ENCODE measurements at regions not wholly inside any gene's neighbourhood (a gene's known extent, or its start where the extent isn't known, plus 50 kb on each side); places are given as distances from the start of the nearest gene placed in this dataset.

DNA sequence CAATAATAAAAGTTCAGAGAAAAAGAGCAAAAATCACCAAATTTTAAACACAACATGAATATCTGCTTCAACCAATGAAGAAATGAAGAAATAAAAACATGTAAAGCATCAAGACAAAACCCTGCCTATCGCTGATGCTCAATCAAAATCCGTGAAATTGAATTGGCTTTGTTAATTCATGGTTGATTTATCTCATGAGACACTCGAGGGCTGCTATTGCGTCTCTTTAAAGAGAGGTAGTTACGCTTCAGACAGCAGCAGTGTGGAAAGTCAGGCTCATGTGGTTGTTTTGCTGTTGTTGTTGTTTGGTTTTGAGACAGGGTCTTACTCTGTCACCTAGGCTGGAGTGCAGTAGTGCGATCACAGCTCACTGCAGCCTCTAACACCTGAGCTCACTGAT is 65.5 kb upstream of the RGS7 start:
- H3K4me3 ChIP-seq (ENCODE audit: low read depth in 1 of 3, low read length in 3 of 3): no peak overlapping the region
- H3K4me1 ChIP-seq (ENCODE audit: control insufficient read depth in 4 of 4, insufficient read depth in 4 of 4, low read length in 3 of 4): peaks cover 3 to 10% (median 7%) of the 10 kb centered on the region in 4 donors
- WGBS: 86% methylated on average over 6 of the region's 6 CpGs
- peaks cover 0 to 10% (median 2%) of the 10 kb centered on the region in 4 donors for H3K27me3 ChIP-seq (ENCODE audit: control insufficient read depth in 4 of 4, insufficient read depth in 4 of 4, low read length in 3 of 4)
- no peaks in the 10 kb centered on the region for H3K9me3 ChIP-seq (ENCODE audit: control insufficient read depth in 4 of 4, low read length in 3 of 4)
- H3K27ac ChIP-seq (ENCODE audit: low read depth in 1 of 2, low read length in 2 of 2): no peak overlapping the region
- H3K36me3 ChIP-seq (ENCODE audit: control insufficient read depth in 4 of 4, insufficient read depth in 3 of 4, low read depth in 1 of 4, low read length in 3 of 4): no peaks in the 10 kb centered on the region
- no peak for DNase-seq (ENCODE audit: low spot score)
- TF ChIP-seq FOXA1 (IDR thresholded peaks at IDR 0.05) (no peak), HNF4G (IDR thresholded peaks at IDR 0.05) (no peak), HNF4A (conservative IDR thresholded peaks at IDR 0.05) (no peak), GABPA (IDR thresholded peaks at IDR 0.05 in 1 of 2, conservative IDR thresholded peaks at IDR 0.05 in 1 of 2) (no peak), JUND (IDR thresholded peaks at IDR 0.05) (no peak), FOXA2 (IDR thresholded peaks at IDR 0.05) (no peak), SP1 (IDR thresholded peaks at IDR 0.05) (no peak), YY1 (IDR thresholded peaks at IDR 0.05) (no peak), RXRA (IDR thresholded peaks at IDR 0.05) (no peak), NR2F2 (IDR thresholded peaks at IDR 0.05) (no peak), EGR1 (IDR thresholded peaks at IDR 0.05; ENCODE audit: low read depth in 2 of 2) (no peak)
- TF ChIP-seq, protein P1, sequence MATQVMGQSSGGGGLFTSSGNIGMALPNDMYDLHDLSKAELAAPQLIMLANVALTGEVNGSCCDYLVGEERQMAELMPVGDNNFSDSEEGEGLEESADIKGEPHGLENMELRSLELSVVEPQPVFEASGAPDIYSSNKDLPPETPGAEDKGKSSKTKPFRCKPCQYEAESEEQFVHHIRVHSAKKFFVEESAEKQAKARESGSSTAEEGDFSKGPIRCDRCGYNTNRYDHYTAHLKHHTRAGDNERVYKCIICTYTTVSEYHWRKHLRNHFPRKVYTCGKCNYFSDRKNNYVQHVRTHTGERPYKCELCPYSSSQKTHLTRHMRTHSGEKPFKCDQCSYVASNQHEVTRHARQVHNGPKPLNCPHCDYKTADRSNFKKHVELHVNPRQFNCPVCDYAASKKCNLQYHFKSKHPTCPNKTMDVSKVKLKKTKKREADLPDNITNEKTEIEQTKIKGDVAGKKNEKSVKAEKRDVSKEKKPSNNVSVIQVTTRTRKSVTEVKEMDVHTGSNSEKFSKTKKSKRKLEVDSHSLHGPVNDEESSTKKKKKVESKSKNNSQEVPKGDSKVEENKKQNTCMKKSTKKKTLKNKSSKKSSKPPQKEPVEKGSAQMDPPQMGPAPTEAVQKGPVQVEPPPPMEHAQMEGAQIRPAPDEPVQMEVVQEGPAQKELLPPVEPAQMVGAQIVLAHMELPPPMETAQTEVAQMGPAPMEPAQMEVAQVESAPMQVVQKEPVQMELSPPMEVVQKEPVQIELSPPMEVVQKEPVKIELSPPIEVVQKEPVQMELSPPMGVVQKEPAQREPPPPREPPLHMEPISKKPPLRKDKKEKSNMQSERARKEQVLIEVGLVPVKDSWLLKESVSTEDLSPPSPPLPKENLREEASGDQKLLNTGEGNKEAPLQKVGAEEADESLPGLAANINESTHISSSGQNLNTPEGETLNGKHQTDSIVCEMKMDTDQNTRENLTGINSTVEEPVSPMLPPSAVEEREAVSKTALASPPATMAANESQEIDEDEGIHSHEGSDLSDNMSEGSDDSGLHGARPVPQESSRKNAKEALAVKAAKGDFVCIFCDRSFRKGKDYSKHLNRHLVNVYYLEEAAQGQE (IDR thresholded peaks at IDR 0.05): no peak
- TF ChIP-seq, protein P2, sequence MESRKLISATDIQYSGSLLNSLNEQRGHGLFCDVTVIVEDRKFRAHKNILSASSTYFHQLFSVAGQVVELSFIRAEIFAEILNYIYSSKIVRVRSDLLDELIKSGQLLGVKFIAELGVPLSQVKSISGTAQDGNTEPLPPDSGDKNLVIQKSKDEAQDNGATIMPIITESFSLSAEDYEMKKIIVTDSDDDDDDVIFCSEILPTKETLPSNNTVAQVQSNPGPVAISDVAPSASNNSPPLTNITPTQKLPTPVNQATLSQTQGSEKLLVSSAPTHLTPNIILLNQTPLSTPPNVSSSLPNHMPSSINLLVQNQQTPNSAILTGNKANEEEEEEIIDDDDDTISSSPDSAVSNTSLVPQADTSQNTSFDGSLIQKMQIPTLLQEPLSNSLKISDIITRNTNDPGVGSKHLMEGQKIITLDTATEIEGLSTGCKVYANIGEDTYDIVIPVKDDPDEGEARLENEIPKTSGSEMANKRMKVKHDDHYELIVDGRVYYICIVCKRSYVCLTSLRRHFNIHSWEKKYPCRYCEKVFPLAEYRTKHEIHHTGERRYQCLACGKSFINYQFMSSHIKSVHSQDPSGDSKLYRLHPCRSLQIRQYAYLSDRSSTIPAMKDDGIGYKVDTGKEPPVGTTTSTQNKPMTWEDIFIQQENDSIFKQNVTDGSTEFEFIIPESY (IDR thresholded peaks at IDR 0.05): no peak
- TF ChIP-seq, protein P3, sequence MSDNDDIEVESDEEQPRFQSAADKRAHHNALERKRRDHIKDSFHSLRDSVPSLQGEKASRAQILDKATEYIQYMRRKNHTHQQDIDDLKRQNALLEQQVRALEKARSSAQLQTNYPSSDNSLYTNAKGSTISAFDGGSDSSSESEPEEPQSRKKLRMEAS (IDR thresholded peaks at IDR 0.05): no peak
- TF ChIP-seq, protein P4, sequence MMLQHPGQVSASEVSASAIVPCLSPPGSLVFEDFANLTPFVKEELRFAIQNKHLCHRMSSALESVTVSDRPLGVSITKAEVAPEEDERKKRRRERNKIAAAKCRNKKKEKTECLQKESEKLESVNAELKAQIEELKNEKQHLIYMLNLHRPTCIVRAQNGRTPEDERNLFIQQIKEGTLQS (IDR thresholded peaks at IDR 0.05): no peak
- no peak overlapping the region for H3K9ac ChIP-seq (ENCODE audit: low read depth in 1 of 2, low read length in 2 of 2)

DNA sequence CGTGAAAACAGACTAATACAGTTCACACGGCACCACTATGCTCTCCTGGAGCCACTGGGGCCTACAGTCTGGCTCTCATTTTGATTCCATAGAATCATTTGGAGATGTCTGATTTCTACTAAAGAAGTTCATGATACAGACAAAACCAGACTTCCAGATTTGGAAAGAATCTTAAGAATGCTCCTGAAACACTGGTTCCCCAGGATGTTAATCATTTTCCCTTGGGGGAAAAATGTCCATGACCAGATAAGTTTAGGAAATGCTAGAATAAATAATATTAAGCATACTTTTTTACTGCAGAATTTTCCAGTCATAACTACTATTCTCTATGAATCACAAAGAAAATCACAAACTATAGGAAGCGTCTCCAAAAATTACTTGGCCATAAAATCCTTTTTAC is 63.0 kb upstream of the RGS7 start:
- Histone ChIP-seq H3K27ac (ENCODE audit: low read depth in 1 of 2, low read length in 2 of 2) (no peak overlapping the region), H3K36me3 (ENCODE audit: control insufficient read depth in 4 of 4, insufficient read depth in 3 of 4, low read depth in 1 of 4, low read length in 3 of 4) (no peaks in the 10 kb centered on the region), H3K4me1 (ENCODE audit: control insufficient read depth in 4 of 4, insufficient read depth in 4 of 4, low read length in 3 of 4) (peaks cover 3 to 10% (median 7%) of the 10 kb centered on the region in 4 donors), H3K9ac (ENCODE audit: low read depth in 1 of 2, low read length in 2 of 2) (no peak overlapping the region), H3K27me3 (ENCODE audit: control insufficient read depth in 4 of 4, insufficient read depth in 4 of 4, low read length in 3 of 4) (peaks cover 0 to 10% (median 2%) of the 10 kb centered on the region in 4 donors), H3K9me3 (ENCODE audit: control insufficient read depth in 4 of 4, low read length in 3 of 4) (no peaks in the 10 kb centered on the region), H3K4me3 (ENCODE audit: low read depth in 1 of 3, low read length in 3 of 3) (no peak overlapping the region)
- DNase-seq (ENCODE audit: low spot score): no peak
- TF ChIP-seq, protein P5, sequence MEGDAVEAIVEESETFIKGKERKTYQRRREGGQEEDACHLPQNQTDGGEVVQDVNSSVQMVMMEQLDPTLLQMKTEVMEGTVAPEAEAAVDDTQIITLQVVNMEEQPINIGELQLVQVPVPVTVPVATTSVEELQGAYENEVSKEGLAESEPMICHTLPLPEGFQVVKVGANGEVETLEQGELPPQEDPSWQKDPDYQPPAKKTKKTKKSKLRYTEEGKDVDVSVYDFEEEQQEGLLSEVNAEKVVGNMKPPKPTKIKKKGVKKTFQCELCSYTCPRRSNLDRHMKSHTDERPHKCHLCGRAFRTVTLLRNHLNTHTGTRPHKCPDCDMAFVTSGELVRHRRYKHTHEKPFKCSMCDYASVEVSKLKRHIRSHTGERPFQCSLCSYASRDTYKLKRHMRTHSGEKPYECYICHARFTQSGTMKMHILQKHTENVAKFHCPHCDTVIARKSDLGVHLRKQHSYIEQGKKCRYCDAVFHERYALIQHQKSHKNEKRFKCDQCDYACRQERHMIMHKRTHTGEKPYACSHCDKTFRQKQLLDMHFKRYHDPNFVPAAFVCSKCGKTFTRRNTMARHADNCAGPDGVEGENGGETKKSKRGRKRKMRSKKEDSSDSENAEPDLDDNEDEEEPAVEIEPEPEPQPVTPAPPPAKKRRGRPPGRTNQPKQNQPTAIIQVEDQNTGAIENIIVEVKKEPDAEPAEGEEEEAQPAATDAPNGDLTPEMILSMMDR (IDR thresholded peaks at IDR 0.05; ENCODE audit: low read depth, low read length, missing input control): no peak
- TF ChIP-seq, protein P4 (IDR thresholded peaks at IDR 0.05): no peak
- TF ChIP-seq, protein P3 (IDR thresholded peaks at IDR 0.05): no peak
- no peak for TF ChIP-seq RXRA (IDR thresholded peaks at IDR 0.05)
- TF ChIP-seq HNF4A (conservative IDR thresholded peaks at IDR 0.05): no peak
- TF ChIP-seq GABPA (IDR thresholded peaks at IDR 0.05 in 1 of 2, conservative IDR thresholded peaks at IDR 0.05 in 1 of 2): no peak
- no peak for TF ChIP-seq TAF1 (conservative IDR thresholded peaks at IDR 0.05)
- TF ChIP-seq, protein P2 (IDR thresholded peaks at IDR 0.05): no peak
- TF ChIP-seq, protein P1 (IDR thresholded peaks at IDR 0.05): no peak
- no peak for TF ChIP-seq RAD21 (IDR thresholded peaks at IDR 0.05)
- 86% methylated on average over 3 of the region's 3 CpGs for WGBS

All from liver (tissue), 8 donors.